Umbilical cord (tissue), 1 donor: ENCODE measurements at regions not wholly inside any gene's neighbourhood (a gene's known extent, or its start where the extent isn't known, plus 50 kb on each side); places are given as distances from the start of the nearest gene placed in this dataset.

Experiments
- DNase-seq: peaks from one replicate; pipeline ENCODE4 v3.0.0-alpha.2; 2015; ENCODE audit warnings: low spot score

GRCh38 chr6:125658136-125658535 is 91.3 kb upstream of the HEY2 start:
- DNase-seq: no peak

- DNase-seq: no peak
Measured at GRCh38 chr6:125658759-125659431, 90.5 kb upstream of the HEY2 start.

- DNase-seq: no peak
Measured at GRCh38 chr6:125659887-125660286, 89.5 kb upstream of the HEY2 start.

- DNase-seq: no peak
Measured at GRCh38 chr6:125662296-125662695, 87.1 kb upstream of the HEY2 start.

GRCh38 chr6:125665295-125665814 is 84.1 kb upstream of the HEY2 start:
- DNase-seq: no peak

GRCh38 chr6:125667326-125667725 is 82.1 kb upstream of the HEY2 start:
- DNase-seq: no peak

- DNase-seq: no peak
Measured at GRCh38 chr6:125668071-125668470, 81.4 kb upstream of the HEY2 start.

GRCh38 chr6:125670568-125670967 is 78.9 kb upstream of the HEY2 start:
- DNase-seq: peak; percentile 86

GRCh38 chr6:125671323-125671722 is 78.1 kb upstream of the HEY2 start:
- DNase-seq: no peak

GRCh38 chr6:125674230-125674629 is 75.2 kb upstream of the HEY2 start:
- DNase-seq: no peak

GRCh38 chr6:125678601-125679000 is 70.8 kb upstream of the HEY2 start:
- no peak for DNase-seq

- no peak for DNase-seq
Measured at GRCh38 chr6:125679128-125679527, 70.3 kb upstream of the HEY2 start.

GRCh38 chr6:125679651-125680050 is 69.8 kb upstream of the HEY2 start:
- DNase-seq: no peak

GRCh38 chr6:125682939-125683338 is 66.5 kb upstream of the HEY2 start:
- no peak for DNase-seq

GRCh38 chr6:125688138-125688537 is 61.3 kb upstream of the HEY2 start:
- DNase-seq: no peak

GRCh38 chr6:125693480-125693879 is 56.0 kb upstream of the HEY2 start:
- no peak for DNase-seq

- no peak for DNase-seq
Measured at GRCh38 chr6:125699591-125699990, 49.8 kb upstream of the HEY2 start.
